ENCODE measurements at regions not wholly inside any gene's neighbourhood (a gene's known extent, or its start where the extent isn't known, plus 50 kb on each side); places are given as distances from the start of the nearest gene placed in this dataset.

DNA sequence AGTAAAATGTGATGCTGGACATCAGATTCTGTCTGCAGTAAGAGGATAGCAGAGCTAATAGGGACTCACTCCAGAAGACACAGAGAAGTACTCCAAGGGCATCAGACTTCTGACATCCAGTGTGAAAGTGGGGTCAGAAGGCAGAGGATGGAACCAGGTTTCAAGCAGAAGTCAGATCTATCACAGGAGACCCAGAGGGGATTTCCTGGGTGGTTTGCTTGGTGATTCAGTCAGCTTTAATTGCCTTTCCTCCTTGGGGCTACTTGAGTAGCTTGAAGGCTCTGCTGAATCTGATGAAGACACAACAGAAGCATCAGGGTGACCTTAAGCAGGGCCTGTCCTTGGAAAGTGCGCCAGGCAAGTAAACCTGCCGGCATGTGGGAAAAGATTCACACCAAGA is 300.6 kb downstream of the COG6 start:
- DNase-seq (ENCODE audit: insufficient read length, low spot score) (no peak), FAIRE-seq (no peak)
- TF ChIP-seq, protein P1, sequence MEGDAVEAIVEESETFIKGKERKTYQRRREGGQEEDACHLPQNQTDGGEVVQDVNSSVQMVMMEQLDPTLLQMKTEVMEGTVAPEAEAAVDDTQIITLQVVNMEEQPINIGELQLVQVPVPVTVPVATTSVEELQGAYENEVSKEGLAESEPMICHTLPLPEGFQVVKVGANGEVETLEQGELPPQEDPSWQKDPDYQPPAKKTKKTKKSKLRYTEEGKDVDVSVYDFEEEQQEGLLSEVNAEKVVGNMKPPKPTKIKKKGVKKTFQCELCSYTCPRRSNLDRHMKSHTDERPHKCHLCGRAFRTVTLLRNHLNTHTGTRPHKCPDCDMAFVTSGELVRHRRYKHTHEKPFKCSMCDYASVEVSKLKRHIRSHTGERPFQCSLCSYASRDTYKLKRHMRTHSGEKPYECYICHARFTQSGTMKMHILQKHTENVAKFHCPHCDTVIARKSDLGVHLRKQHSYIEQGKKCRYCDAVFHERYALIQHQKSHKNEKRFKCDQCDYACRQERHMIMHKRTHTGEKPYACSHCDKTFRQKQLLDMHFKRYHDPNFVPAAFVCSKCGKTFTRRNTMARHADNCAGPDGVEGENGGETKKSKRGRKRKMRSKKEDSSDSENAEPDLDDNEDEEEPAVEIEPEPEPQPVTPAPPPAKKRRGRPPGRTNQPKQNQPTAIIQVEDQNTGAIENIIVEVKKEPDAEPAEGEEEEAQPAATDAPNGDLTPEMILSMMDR (IDR thresholded peaks at IDR 0.05; ENCODE audit: insufficient read depth, missing control alignments), result no peak

DNA sequence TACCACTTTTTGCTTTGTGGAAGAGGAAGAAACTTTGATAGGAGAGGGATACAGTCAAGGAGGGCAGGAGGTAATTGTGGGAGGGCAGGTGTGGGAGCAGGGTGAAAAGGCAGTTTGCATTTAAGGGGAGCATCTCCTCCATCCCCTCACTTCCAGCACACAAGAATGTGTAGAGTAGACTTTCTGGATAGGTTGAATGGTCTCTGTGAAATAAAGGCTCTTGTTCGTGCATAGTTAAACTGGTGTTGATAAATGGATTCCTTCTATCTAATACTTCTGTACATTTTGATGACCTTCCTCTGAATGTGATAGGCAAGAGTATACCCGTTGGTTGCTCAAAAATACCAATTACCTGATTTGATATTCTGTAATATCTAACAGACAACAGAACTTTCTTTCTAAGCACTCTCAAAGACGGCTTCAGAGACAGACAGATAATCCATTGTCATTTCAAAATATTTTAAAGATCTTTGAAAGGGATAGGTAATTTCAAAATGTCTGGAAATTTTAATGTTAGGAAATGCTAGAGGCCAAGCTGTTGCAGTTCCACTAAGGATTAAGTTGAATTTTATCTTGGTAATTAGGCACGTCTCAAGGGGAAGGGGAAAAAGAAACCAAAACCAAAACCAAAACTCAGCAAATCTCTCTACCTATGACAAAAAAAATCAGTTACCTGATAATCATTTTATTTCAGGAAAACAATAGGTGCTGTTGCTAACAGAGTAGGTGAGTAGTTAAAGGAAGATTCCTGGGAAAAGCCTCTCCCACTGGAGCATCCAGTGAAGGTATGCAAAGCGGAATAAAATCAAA is 302.6 kb downstream of the COG6 start:
- TF ChIP-seq, protein P1 (IDR thresholded peaks at IDR 0.05; ENCODE audit: insufficient read depth, missing control alignments), result no peak
- FAIRE-seq (no peak), DNase-seq (ENCODE audit: insufficient read length, low spot score) (no peak)

DNA sequence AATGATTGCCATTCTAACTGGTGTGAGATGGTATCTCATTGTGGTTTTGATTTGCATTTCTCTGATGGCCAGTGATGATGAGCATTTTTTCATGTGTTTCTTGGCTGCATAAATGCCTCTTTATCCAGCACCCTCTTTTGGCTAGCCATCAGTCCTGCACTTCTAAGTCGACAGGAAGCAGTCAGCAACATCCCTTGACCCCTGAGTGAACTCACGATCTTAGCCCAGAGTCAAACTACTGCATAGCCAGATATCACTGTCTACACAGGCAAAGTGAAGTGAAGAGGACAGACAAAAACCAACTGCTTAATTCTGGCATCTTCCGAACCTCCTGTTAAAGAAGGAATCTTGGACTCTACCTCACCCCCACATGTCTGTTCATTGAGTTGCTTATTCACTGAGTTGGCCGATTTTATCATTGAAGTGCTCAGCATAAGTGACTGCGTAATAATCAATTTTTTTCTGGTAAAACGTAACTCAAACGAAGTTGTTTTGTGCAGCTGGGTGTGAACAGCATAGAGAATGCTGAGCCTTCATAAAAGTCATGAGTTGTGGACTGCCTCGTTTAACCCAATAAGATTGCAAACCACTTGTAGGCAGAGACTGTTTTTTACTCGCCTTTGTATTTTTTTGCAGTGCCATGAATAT is 304.2 kb downstream of the COG6 start:
- FAIRE-seq, result no peak
- TF ChIP-seq, protein P1 (IDR thresholded peaks at IDR 0.05; ENCODE audit: insufficient read depth, missing control alignments), result no peak
- no peak for DNase-seq (ENCODE audit: insufficient read length, low spot score)

DNA sequence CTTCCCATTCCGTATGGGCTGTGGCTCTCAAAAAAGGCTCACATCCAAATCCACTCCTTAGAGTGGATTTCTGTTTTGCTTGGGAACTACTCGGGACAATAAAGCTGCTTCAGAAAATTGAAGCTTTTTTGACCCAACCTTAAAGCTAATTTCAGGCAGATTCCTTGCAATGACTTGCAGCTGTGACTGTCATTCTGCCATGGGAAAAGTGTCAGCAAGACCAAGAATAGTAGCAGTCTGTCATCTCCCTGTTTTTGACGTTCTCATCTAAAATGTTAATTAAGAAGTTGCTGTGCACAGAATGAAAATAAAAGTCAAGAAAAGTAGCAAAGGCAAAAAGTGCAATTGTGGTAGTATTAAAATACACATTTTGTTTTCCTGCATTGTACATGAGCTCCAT is 304.7 kb downstream of the COG6 start:
- TF ChIP-seq, protein P1 (IDR thresholded peaks at IDR 0.05; ENCODE audit: insufficient read depth, missing control alignments), result no peak
- FAIRE-seq, result no peak
- DNase-seq (ENCODE audit: insufficient read length, low spot score), result no peak

DNA sequence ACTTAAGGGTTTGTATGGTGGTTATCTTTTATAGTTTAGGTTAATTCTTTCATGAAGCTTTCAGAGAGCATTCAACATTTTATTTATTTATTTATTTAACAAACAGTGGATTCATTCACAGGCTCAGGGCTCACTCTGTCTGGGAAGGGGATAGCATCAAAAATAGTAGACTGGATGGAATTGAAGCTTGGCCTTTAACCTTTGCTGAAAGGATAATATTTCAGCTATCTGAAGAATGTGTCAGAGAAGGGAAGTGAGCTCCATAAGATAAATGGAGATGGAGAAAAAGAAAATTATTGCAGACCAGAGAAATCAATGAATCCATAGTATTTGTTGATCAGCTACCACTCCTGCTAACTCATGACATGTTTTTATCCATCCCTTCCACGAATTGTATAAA is 305.6 kb downstream of the COG6 start:
- DNase-seq (ENCODE audit: insufficient read length, low spot score), result no peak
- TF ChIP-seq, protein P1 (IDR thresholded peaks at IDR 0.05; ENCODE audit: insufficient read depth, missing control alignments), result no peak
- FAIRE-seq, result no peak

DNA sequence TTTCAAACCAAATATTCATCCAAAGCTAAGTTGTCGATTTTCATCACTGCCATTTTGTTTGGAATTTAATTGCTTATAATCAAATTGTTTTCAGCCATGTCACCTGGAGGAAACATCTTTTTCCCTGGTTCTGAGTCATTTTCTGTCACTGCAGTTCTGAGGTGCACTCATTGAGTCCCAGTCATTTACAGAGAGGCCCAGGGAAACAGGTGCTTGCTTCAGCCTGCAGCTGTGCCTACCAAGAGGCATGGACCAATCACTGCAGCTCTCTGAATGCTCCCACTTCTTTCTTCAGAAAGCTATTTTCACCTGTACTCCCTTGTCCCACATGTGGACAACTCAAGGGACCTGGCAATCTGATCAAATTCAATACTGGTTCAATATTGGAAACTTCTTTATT is 308.1 kb downstream of the COG6 start:
- TF ChIP-seq, protein P1 (IDR thresholded peaks at IDR 0.05; ENCODE audit: insufficient read depth, missing control alignments), result no peak
- FAIRE-seq, result no peak

DNA sequence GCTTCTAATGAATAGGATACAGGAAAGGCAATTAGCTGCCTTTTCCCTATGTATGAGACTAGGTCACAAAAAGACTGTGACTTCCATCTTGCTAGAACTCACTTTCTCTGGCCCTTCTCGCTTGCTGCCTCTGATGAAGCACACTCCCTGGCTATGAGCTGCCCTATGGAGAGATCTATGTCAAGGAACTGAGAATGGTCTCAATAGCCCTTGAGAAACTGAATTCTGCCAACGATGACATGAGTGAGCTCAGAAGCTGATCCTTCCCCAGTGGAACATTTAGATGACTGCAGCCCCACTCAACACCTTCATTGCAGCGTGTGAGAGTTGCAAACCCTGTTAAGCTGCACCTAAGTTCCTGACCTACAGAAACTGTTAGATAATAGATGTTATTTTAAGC is 309.8 kb downstream of the COG6 start:
- TF ChIP-seq, protein P1 (IDR thresholded peaks at IDR 0.05; ENCODE audit: insufficient read depth, missing control alignments), result no peak
- FAIRE-seq, result no peak
- no peak for DNase-seq (ENCODE audit: insufficient read length, low spot score)

More for the DNA sequence above, 308.1 kb downstream of the COG6 start:
- DNase-seq (ENCODE audit: insufficient read length, low spot score), result no peak

Data from D721Med (cell line).